ENCODE measurements at regions not wholly inside any gene's neighbourhood (a gene's known extent, or its start where the extent isn't known, plus 50 kb on each side); places are given as distances from the start of the nearest gene placed in this dataset.

DNA sequence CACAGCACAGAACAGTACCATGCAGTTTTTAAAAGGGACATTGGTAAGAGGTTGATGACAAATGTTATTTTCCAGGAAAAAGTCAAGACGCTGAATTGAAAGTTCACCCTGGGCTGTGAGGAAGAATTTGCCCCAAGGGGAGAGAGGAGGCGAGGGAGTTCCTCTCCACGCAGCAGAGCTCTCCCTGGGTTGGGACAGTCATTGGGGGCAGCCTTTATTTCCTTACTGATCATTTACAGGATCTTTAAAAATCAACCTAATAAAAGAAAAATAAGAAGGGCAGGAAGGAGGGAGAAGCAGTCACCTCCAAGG, 49.9 kb upstream of the WNT7B start:
- H3K27ac ChIP-seq (replicated peaks; ENCODE audit: low read length) = no peak overlapping the region
- peaks cover 27 to 84% (median 74%) of the 10 kb centered on the region in 3 experiments for H3K27me3 ChIP-seq (ENCODE audit: control insufficient read depth in 3 of 3, insufficient read depth in 3 of 3, low read depth in 1 of 3, low read length in 3 of 3)
- H3K36me3 ChIP-seq (replicated peaks in 1 of 2; ENCODE audit: control insufficient read depth in 2 of 2, insufficient read depth in 2 of 2, low read length in 2 of 2) = peaks cover 0 to 2% of the 10 kb centered on the region in 2 donors
- H3K79me1 ChIP-seq (ENCODE audit: low read depth, low read length) = no peaks in the 10 kb centered on the region
- no peaks in the 10 kb centered on the region for H3K4me1 ChIP-seq (ENCODE audit: control insufficient read depth in 2 of 2, insufficient read depth in 1 of 2, low read depth in 1 of 2, low read length in 2 of 2)
- no peak overlapping the region for H3K23ac ChIP-seq (ENCODE audit: low read depth, low read length, poor library complexity)
- H2AFZ ChIP-seq (ENCODE audit: low read length) = no peak overlapping the region
- no peak overlapping the region for H2BK5ac ChIP-seq (ENCODE audit: low read length)
- peak overlapping the region in 1 of 2 donors; percentile 15 for H3K4me3 ChIP-seq (ENCODE audit: low read length in 2 of 2)
- no CpG with 5 or more reads among the region's 3 CpGs for WGBS, 2 donors (ENCODE audit: extremely low coverage in 2 of 2, insufficient read length in 2 of 2, insufficient replicate concordance in 1 of 2)
- no peak overlapping the region for H3K9ac ChIP-seq (ENCODE audit: low read depth, low read length, poor library complexity)
- H3K4me2 ChIP-seq (ENCODE audit: insufficient read depth, low read length, poor library complexity, severe bottlenecking) = no peak overlapping the region
- DNase-seq (ENCODE audit: low spot score) = no peak
- no peak overlapping the region for H2BK15ac ChIP-seq (ENCODE audit: low read length)
- no peak overlapping the region for H4K91ac ChIP-seq (ENCODE audit: low read depth, low read length, poor library complexity)
- no peak overlapping the region for H3K18ac ChIP-seq (ENCODE audit: low read length)
- no peak overlapping the region for H2BK12ac ChIP-seq (ENCODE audit: low read length)
- no peak overlapping the region for H3K4ac ChIP-seq (ENCODE audit: low read length)
- no peak overlapping the region for H4K8ac ChIP-seq (ENCODE audit: low read depth, low read length)
- H2BK120ac ChIP-seq (ENCODE audit: low read depth, low read length) = no peak overlapping the region
- H3K14ac ChIP-seq (ENCODE audit: low read length) = no peak overlapping the region
- no peaks in the 10 kb centered on the region for H3K9me3 ChIP-seq (replicated peaks in 1 of 2; ENCODE audit: control insufficient read depth in 2 of 2, insufficient read depth in 1 of 2, low read depth in 1 of 2, low read length in 2 of 2)
- H2AK5ac ChIP-seq (ENCODE audit: low read depth, low read length) = no peak overlapping the region

DNA sequence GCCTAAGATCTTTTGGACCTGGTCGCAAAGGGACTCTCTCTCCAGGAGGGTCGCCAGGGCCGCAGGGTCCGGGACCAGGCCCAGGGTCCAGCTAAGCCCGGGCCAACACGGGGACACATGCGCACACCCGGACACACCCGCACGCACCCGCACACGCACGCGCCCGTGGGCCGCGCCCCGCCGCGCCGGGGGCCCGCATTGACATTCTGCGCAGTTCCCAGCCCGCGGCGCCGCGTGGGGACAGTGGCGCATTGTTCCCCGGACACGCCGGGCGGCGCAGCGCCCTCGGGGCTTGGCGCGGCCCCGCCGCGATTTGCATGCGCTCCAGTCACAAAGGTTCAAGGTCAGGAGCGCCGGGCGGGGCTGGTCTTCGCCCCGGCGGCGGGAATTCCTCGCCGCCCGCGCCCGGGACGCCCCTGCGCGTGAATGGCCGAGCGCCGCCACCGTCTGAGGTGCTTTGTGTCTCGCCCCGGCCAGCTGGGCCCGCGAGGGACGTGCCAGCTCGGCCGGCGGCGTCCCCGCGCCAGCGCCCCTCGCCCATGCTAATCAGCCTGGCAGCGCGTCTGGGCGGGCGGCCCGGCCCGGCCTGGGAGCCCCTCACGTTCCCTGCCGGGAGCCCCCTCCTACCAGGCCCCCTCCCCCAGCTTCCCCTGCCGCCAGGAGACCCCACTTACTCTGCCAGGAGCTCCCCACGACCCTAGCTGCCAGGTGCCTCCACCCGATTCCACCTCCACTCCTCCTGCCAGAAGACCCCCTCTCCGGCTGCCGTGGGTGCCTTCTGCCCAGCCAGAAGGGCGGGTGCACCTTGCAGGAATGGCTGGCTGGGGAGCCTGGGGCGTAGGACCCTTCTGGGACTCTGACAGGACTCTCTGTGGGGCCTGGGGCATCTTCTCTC, 50.5 kb upstream of the WNT7B start:
- Histone ChIP-seq H2BK15ac (ENCODE audit: low read length) (no peak overlapping the region), H3K9ac (ENCODE audit: low read depth, low read length, poor library complexity) (no peak overlapping the region), H3K9me3 (replicated peaks in 1 of 2; ENCODE audit: control insufficient read depth in 2 of 2, insufficient read depth in 1 of 2, low read depth in 1 of 2, low read length in 2 of 2) (no peaks in the 10 kb centered on the region), H4K91ac (ENCODE audit: low read depth, low read length, poor library complexity) (no peak overlapping the region), H3K18ac (ENCODE audit: low read length) (no peak overlapping the region), H2BK120ac (ENCODE audit: low read depth, low read length) (no peak overlapping the region), H3K23ac (ENCODE audit: low read depth, low read length, poor library complexity) (peak overlapping the region; percentile 58), H2BK12ac (ENCODE audit: low read length) (no peak overlapping the region), H4K8ac (ENCODE audit: low read depth, low read length) (no peak overlapping the region), H3K27ac (replicated peaks; ENCODE audit: low read length) (no peak overlapping the region), H3K14ac (ENCODE audit: low read length) (no peak overlapping the region), H3K79me1 (ENCODE audit: low read depth, low read length) (no peaks in the 10 kb centered on the region), H3K4me1 (ENCODE audit: control insufficient read depth in 2 of 2, insufficient read depth in 1 of 2, low read depth in 1 of 2, low read length in 2 of 2) (no peaks in the 10 kb centered on the region), H2AK5ac (ENCODE audit: low read depth, low read length) (no peak overlapping the region), H3K4me3 (ENCODE audit: low read length in 2 of 2) (no peak overlapping the region), H2AFZ (ENCODE audit: low read length) (peak overlapping the region; percentile 62), H3K4me2 (ENCODE audit: insufficient read depth, low read length, poor library complexity, severe bottlenecking) (no peak overlapping the region), H3K27me3 (ENCODE audit: control insufficient read depth in 3 of 3, insufficient read depth in 3 of 3, low read depth in 1 of 3, low read length in 3 of 3) (peaks cover 27 to 87% (median 74%) of the 10 kb centered on the region in 3 experiments), H3K4ac (ENCODE audit: low read length) (no peak overlapping the region), H3K36me3 (replicated peaks in 1 of 2; ENCODE audit: control insufficient read depth in 2 of 2, insufficient read depth in 2 of 2, low read length in 2 of 2) (peaks cover 0 to 2% of the 10 kb centered on the region in 2 donors), H2BK5ac (ENCODE audit: low read length) (no peak overlapping the region)
- no CpG with 5 or more reads among the region's 89 CpGs for WGBS, 2 donors (ENCODE audit: extremely low coverage in 2 of 2, insufficient read length in 2 of 2, insufficient replicate concordance in 1 of 2)
- no peak for DNase-seq (ENCODE audit: low spot score)

DNA sequence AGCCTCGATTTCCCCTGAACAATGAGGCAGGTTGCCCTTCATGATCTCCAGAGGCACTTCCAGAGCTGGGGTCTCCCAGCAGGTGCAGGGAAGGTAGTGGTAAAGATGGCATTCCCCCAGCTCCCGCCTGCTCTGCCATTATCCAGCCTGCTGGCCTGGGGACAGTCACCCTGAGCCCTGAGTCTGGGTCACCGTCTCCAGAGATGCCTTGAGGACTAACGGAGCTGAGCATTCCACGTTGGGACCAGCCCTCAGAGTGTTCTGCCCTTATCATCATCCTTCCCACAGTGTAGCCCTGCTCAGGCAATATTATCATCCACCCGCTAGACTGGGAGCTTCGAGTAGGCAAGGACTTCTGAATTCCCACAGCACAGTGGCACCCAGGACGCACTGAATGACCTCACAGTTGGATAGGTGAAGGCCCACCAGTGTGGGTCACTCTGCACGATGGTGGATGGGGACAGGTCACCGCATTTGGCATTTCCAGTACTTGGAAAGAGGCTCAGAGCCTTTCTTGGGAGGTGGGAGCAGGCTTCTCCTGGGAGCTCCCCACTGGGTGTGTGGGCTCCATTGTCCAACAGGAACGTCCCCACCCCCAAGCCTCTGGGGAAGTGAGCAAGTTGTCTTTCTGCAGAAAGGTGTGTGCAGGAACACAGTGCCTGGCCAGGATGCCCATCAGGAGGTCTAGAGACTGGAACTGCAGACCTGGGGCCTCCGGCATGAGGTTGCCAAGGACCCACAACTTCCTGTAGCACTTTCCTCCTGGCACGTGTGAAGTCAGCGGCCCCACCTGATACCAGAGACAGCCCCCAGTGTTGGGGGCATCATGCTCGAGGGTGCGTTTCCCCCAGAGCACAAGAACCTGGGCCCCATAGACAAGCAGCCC, 51.4 kb upstream of the WNT7B start:
- H3K23ac ChIP-seq (ENCODE audit: low read depth, low read length, poor library complexity) = no peak overlapping the region
- H4K8ac ChIP-seq (ENCODE audit: low read depth, low read length) = no peak overlapping the region
- no peak overlapping the region for H2AFZ ChIP-seq (ENCODE audit: low read length)
- H2BK15ac ChIP-seq (ENCODE audit: low read length) = no peak overlapping the region
- H2BK5ac ChIP-seq (ENCODE audit: low read length) = no peak overlapping the region
- H3K27me3 ChIP-seq (ENCODE audit: control insufficient read depth in 3 of 3, insufficient read depth in 3 of 3, low read depth in 1 of 3, low read length in 3 of 3) = peaks cover 27 to 80% (median 69%) of the 10 kb centered on the region in 3 experiments
- H3K4me2 ChIP-seq (ENCODE audit: insufficient read depth, low read length, poor library complexity, severe bottlenecking) = no peak overlapping the region
- WGBS, 2 donors (ENCODE audit: extremely low coverage in 2 of 2, insufficient read length in 2 of 2, insufficient replicate concordance in 1 of 2) = no CpG with 5 or more reads among the region's 16 CpGs
- H2BK120ac ChIP-seq (ENCODE audit: low read depth, low read length) = no peak overlapping the region
- H3K79me1 ChIP-seq (ENCODE audit: low read depth, low read length) = no peaks in the 10 kb centered on the region
- H3K18ac ChIP-seq (ENCODE audit: low read length) = no peak overlapping the region
- no peak overlapping the region for H3K4me3 ChIP-seq (ENCODE audit: low read length in 2 of 2)
- no peak overlapping the region for H2AK5ac ChIP-seq (ENCODE audit: low read depth, low read length)
- H3K27ac ChIP-seq (replicated peaks; ENCODE audit: low read length) = no peak overlapping the region
- H3K4me1 ChIP-seq (ENCODE audit: control insufficient read depth in 2 of 2, insufficient read depth in 1 of 2, low read depth in 1 of 2, low read length in 2 of 2) = no peaks in the 10 kb centered on the region
- no peak overlapping the region for H3K4ac ChIP-seq (ENCODE audit: low read length)
- no peak overlapping the region for H2BK12ac ChIP-seq (ENCODE audit: low read length)
- no peak overlapping the region for H4K91ac ChIP-seq (ENCODE audit: low read depth, low read length, poor library complexity)
- H3K9me3 ChIP-seq (replicated peaks in 1 of 2; ENCODE audit: control insufficient read depth in 2 of 2, insufficient read depth in 1 of 2, low read depth in 1 of 2, low read length in 2 of 2) = no peaks in the 10 kb centered on the region
- H3K36me3 ChIP-seq (replicated peaks in 1 of 2; ENCODE audit: control insufficient read depth in 2 of 2, insufficient read depth in 2 of 2, low read length in 2 of 2) = peaks cover 0 to 2% of the 10 kb centered on the region in 2 donors
- no peak for DNase-seq (ENCODE audit: low spot score)
- H3K9ac ChIP-seq (ENCODE audit: low read depth, low read length, poor library complexity) = no peak overlapping the region
- peak overlapping the region; percentile 14 for H3K14ac ChIP-seq (ENCODE audit: low read length)

DNA sequence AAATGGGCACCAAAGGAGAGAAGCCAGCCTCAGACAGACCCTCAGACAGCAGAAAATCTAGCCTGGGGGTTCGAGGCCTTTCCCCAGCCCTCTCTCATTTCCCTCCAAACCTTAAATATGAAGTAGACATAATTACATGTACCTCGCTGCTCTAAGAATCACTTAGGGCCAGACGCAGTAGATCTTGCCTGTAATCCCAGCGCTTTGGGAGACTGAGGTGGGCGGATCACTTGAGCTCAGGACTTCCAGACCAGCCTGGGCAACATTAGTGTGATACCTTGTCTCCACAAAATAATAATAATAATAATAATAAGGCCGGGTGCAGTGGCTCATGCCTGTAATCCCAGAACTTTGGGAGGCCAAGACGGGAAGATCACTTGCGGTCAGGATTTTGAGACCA, 52.1 kb upstream of the WNT7B start:
- H3K4me1 ChIP-seq (ENCODE audit: control insufficient read depth in 2 of 2, insufficient read depth in 1 of 2, low read depth in 1 of 2, low read length in 2 of 2) = no peaks in the 10 kb centered on the region
- H2AK5ac ChIP-seq (ENCODE audit: low read depth, low read length) = no peak overlapping the region
- no peak overlapping the region for H3K4ac ChIP-seq (ENCODE audit: low read length)
- no peak overlapping the region for H3K9ac ChIP-seq (ENCODE audit: low read depth, low read length, poor library complexity)
- H3K4me2 ChIP-seq (ENCODE audit: insufficient read depth, low read length, poor library complexity, severe bottlenecking) = no peak overlapping the region
- no peak overlapping the region for H3K27ac ChIP-seq (replicated peaks; ENCODE audit: low read length)
- H2BK5ac ChIP-seq (ENCODE audit: low read length) = no peak overlapping the region
- H3K4me3 ChIP-seq (ENCODE audit: low read length in 2 of 2) = no peak overlapping the region
- no peak overlapping the region for H3K23ac ChIP-seq (ENCODE audit: low read depth, low read length, poor library complexity)
- peaks cover 0 to 2% of the 10 kb centered on the region in 2 donors for H3K36me3 ChIP-seq (replicated peaks in 1 of 2; ENCODE audit: control insufficient read depth in 2 of 2, insufficient read depth in 2 of 2, low read length in 2 of 2)
- no peak overlapping the region for H3K14ac ChIP-seq (ENCODE audit: low read length)
- no peak overlapping the region for H4K8ac ChIP-seq (ENCODE audit: low read depth, low read length)
- H4K91ac ChIP-seq (ENCODE audit: low read depth, low read length, poor library complexity) = no peak overlapping the region
- H3K18ac ChIP-seq (ENCODE audit: low read length) = no peak overlapping the region
- H2BK15ac ChIP-seq (ENCODE audit: low read length) = no peak overlapping the region
- H3K9me3 ChIP-seq (replicated peaks in 1 of 2; ENCODE audit: control insufficient read depth in 2 of 2, insufficient read depth in 1 of 2, low read depth in 1 of 2, low read length in 2 of 2) = no peaks in the 10 kb centered on the region
- H3K27me3 ChIP-seq (ENCODE audit: control insufficient read depth in 3 of 3, insufficient read depth in 3 of 3, low read depth in 1 of 3, low read length in 3 of 3) = peaks cover 27 to 74% (median 63%) of the 10 kb centered on the region in 3 experiments
- H2AFZ ChIP-seq (ENCODE audit: low read length) = no peak overlapping the region
- WGBS, 2 donors (ENCODE audit: extremely low coverage in 2 of 2, insufficient read length in 2 of 2, insufficient replicate concordance in 1 of 2) = no CpG with 5 or more reads among the region's 8 CpGs
- H3K79me1 ChIP-seq (ENCODE audit: low read depth, low read length) = no peaks in the 10 kb centered on the region
- DNase-seq (ENCODE audit: low spot score) = no peak
- H2BK120ac ChIP-seq (ENCODE audit: low read depth, low read length) = no peak overlapping the region
- no peak overlapping the region for H2BK12ac ChIP-seq (ENCODE audit: low read length)
